ENCODE measurements at regions not wholly inside any gene's neighbourhood (a gene's known extent, or its start where the extent isn't known, plus 50 kb on each side); places are given as distances from the start of the nearest gene placed in this dataset. TPM values are rescaled to one million over a fixed set of nuclear protein-coding genes. Genes with fewer than 3 reads are reported as not detected.

- H3K4me3 ChIP-seq (ENCODE audit: low read depth, low read length), result no peak overlapping the region
- DNase-seq (ENCODE audit: low read depth), result no peak
- TF ChIP-seq CTCF (IDR thresholded peaks at IDR 0.05; ENCODE audit: insufficient read depth, low read depth, low read length), result no peak
These were observed 228.1 kb downstream of the KCNC2 start for GRCh38 chr12:74981541-74981940.

GRCh38 chr12:74983917-74984316, 225.7 kb downstream of the KCNC2 start:
- no peak overlapping the region for H3K4me3 ChIP-seq (ENCODE audit: low read depth, low read length)
- DNase-seq (ENCODE audit: low read depth), result no peak
- no peak for TF ChIP-seq CTCF (IDR thresholded peaks at IDR 0.05; ENCODE audit: insufficient read depth, low read depth, low read length)

GRCh38 chr12:74984631-74985030, 225.0 kb downstream of the KCNC2 start:
- no peak for DNase-seq (ENCODE audit: low read depth)
- TF ChIP-seq CTCF (IDR thresholded peaks at IDR 0.05; ENCODE audit: insufficient read depth, low read depth, low read length), result no peak
- H3K4me3 ChIP-seq (ENCODE audit: low read depth, low read length), result no peak overlapping the region

GRCh38 chr12:74985293-74985985, 224.2 kb downstream of the KCNC2 start:
- H3K4me3 ChIP-seq (ENCODE audit: low read depth, low read length), result no peak overlapping the region
- DNase-seq (ENCODE audit: low read depth), result no peak
- TF ChIP-seq CTCF (IDR thresholded peaks at IDR 0.05; ENCODE audit: insufficient read depth, low read depth, low read length), result no peak

- H3K4me3 ChIP-seq (ENCODE audit: low read depth, low read length), result no peak overlapping the region
- DNase-seq (ENCODE audit: low read depth), result no peak
- TF ChIP-seq CTCF (IDR thresholded peaks at IDR 0.05; ENCODE audit: insufficient read depth, low read depth, low read length), result no peak
These were observed 223.7 kb downstream of the KCNC2 start for GRCh38 chr12:74985986-74986319.

GRCh38 chr12:74988156-74988555, 221.5 kb downstream of the KCNC2 start:
- H3K4me3 ChIP-seq (ENCODE audit: low read depth, low read length), result no peak overlapping the region
- DNase-seq (ENCODE audit: low read depth), result no peak
- no peak for TF ChIP-seq CTCF (IDR thresholded peaks at IDR 0.05; ENCODE audit: insufficient read depth, low read depth, low read length)

Small RNAs in the stretch of these regions (small RNA-seq; reads per million reads assigned to genes)
- not detected for gene AC123904.2

All from fibroblast of villous mesenchyme (primary cell).